ENCODE measurements at regions not wholly inside any gene's neighbourhood (a gene's known extent, or its start where the extent isn't known, plus 50 kb on each side); places are given as distances from the start of the nearest gene placed in this dataset.

- TF ChIP-seq ZHX1 (conservative IDR thresholded peaks at IDR 0.05; ENCODE audit: low read length) = no peak
- TF ChIP-seq PHF8 (IDR thresholded peaks at IDR 0.05; ENCODE audit: borderline replicate concordance, low read length) = no peak
- no peak for TF ChIP-seq TAF7 (tag; IDR thresholded peaks at IDR 0.05)
These were observed 65.3 kb upstream of the RXFP2 start for GRCh38 chr13:31674051-31674450.

Data from K562 (cell line).